Ureter (tissue), 1 donor: ENCODE measurements at regions not wholly inside any gene's neighbourhood (a gene's known extent, or its start where the extent isn't known, plus 50 kb on each side); places are given as distances from the start of the nearest gene placed in this dataset.

Experiments used
- DNase-seq: peaks from one replicate; pipeline ENCODE4 v3.0.0-alpha.2; 2020; ENCODE audit warnings: low spot score
- donor health status: DM: yes; HTN: yes; CAD: no.

- no peak for DNase-seq
Observed at GRCh38 chrX:40167850-40168479, 70.2 kb upstream of the BCOR start.

- no peak for DNase-seq
Observed at GRCh38 chrX:40167233-40167849, 69.6 kb upstream of the BCOR start.

- DNase-seq, result no peak
Observed at GRCh38 chrX:40166582-40166981, 68.8 kb upstream of the BCOR start.

- DNase-seq, result no peak
Observed at GRCh38 chrX:40165861-40166260, 68.1 kb upstream of the BCOR start.

- no peak for DNase-seq
Observed at GRCh38 chrX:40165206-40165605, 67.4 kb upstream of the BCOR start.

- DNase-seq, result no peak
Observed at GRCh38 chrX:40164751-40165150, 67.0 kb upstream of the BCOR start.

GRCh38 chrX:40158036-40158706, 60.4 kb upstream of the BCOR start:
- no peak for DNase-seq

GRCh38 chrX:40157228-40158035, 59.7 kb upstream of the BCOR start:
- DNase-seq, result no peak

- no peak for DNase-seq
Observed at GRCh38 chrX:40156470-40157227, 58.9 kb upstream of the BCOR start.

GRCh38 chrX:40155589-40156469, 58.1 kb upstream of the BCOR start:
- no peak for DNase-seq

- DNase-seq, result no peak
Observed at GRCh38 chrX:40154853-40155588, 57.3 kb upstream of the BCOR start.

- no peak for DNase-seq
Observed at GRCh38 chrX:40154250-40154852, 56.6 kb upstream of the BCOR start.

GRCh38 chrX:40153345-40154249, 55.8 kb upstream of the BCOR start:
- DNase-seq, result no peak

GRCh38 chrX:40152741-40153344, 55.1 kb upstream of the BCOR start:
- DNase-seq, result no peak

GRCh38 chrX:40152173-40152711, 54.5 kb upstream of the BCOR start:
- DNase-seq, result no peak

GRCh38 chrX:40151211-40152172, 53.7 kb upstream of the BCOR start:
- DNase-seq, result no peak

- no peak for DNase-seq
Observed at GRCh38 chrX:40150503-40150902, 52.7 kb upstream of the BCOR start.
